ENCODE measurements at regions not wholly inside any gene's neighbourhood (a gene's known extent, or its start where the extent isn't known, plus 50 kb on each side); places are given as distances from the start of the nearest gene placed in this dataset.

DNA sequence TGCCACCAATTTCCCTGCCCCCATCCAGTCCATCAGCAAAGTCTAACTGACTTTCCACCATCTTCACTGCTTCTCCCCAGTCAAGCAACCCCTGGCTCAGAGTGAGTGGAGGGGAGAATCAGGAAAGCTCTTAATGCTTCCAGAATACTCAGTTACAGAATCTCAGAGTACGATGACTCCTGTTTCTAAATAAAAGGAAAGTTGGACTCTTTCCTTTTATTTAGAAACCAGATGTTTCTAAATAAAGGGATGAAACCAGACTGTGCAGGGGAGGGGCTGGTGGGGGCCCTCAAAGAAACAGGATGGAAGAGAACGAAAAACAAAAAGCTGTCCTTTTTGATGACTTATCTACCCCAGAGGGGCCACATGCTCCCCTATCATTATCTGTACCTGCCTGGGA lies 85.2 kb upstream of the PPM1J start:
- H3K4me1 Mint-ChIP-seq, result peaks cover 7 to 12% of the 10 kb centered on the region in 2 donors
- Histone ChIP-seq H3K36me3 (ENCODE audit: control insufficient read depth, insufficient read depth, low read length) (no peaks in the 10 kb centered on the region), H3K27me3 (ENCODE audit: control insufficient read depth, insufficient read depth, low read length) (peaks cover 2% of the 10 kb centered on the region), H3K27ac (ENCODE audit: low read length) (no peak overlapping the region), H3K4me1 (ENCODE audit: control insufficient read depth, insufficient read depth, low read length) (no peaks in the 10 kb centered on the region), H3K9me3 (ENCODE audit: control insufficient read depth, insufficient read depth, low read length) (no peaks in the 10 kb centered on the region), H3K4me3 (ENCODE audit: low read length) (no peak overlapping the region)
- H3K4me3 Mint-ChIP-seq, result no peak overlapping the region
- intact Hi-C loops (cut with micrococcal nuclease), result loop anchor here (10.0 kb wide), 2 partner anchors 295 to 405 kb away; partner anchors contain the start of genes CTTNBP2NL and WNT2B
- no peak for DNase-seq
- no peak for ATAC-seq
- no peaks in the 10 kb centered on the region for H3K9me3 Mint-ChIP-seq
- H3K27ac Mint-ChIP-seq, result no peak overlapping the region
- no peaks in the 10 kb centered on the region for H3K36me3 Mint-ChIP-seq
- peaks cover 0 to 7% of the 10 kb centered on the region in 2 donors for H3K27me3 Mint-ChIP-seq (ENCODE audit: low read depth in 2 of 2)
- no peak for TF ChIP-seq CTCF (IDR thresholded peaks at IDR 0.05)
- 82% methylated on average over 2 of the region's 2 CpGs for WGBS (ENCODE audit: insufficient coverage)

- peaks cover 4% of the 10 kb centered on the region for H3K4me1 ChIP-seq (ENCODE audit: control insufficient read depth, insufficient read depth, low read length)
- no peak overlapping the region for H3K4me3 ChIP-seq (ENCODE audit: low read length)
- H3K9me3 ChIP-seq (ENCODE audit: control insufficient read depth, insufficient read depth, low read length), result no peaks in the 10 kb centered on the region
- no peaks in the 10 kb centered on the region for H3K27me3 ChIP-seq (ENCODE audit: control insufficient read depth, insufficient read depth, low read length)
- Mint-ChIP-seq H3K27me3 (ENCODE audit: low read depth in 2 of 2) (no peaks in the 10 kb centered on the region), H3K4me1 (peaks cover 27 to 31% of the 10 kb centered on the region in 2 donors), H3K27ac (no peak overlapping the region), H3K9me3 (no peaks in the 10 kb centered on the region), H3K36me3 (no peaks in the 10 kb centered on the region), H3K4me3 (no peak overlapping the region)
- intact Hi-C loops (cut with micrococcal nuclease), result no loop called here
- no peak for TF ChIP-seq CTCF (IDR thresholded peaks at IDR 0.05)
- no peak overlapping the region for H3K27ac ChIP-seq (ENCODE audit: low read length)
- ATAC-seq (no peak), DNase-seq (no peak)
- no peaks in the 10 kb centered on the region for H3K36me3 ChIP-seq (ENCODE audit: control insufficient read depth, insufficient read depth, low read length)
- WGBS (ENCODE audit: insufficient coverage), result 89% methylated on average over 3 of the region's 3 CpGs
Observed at GRCh38 chr1:112798292-112798691, 83.2 kb upstream of the PPM1J start.

- H3K27ac Mint-ChIP-seq, result no peak overlapping the region
- no peak overlapping the region for H3K4me3 Mint-ChIP-seq
- WGBS (ENCODE audit: insufficient coverage), result 33% methylated on average over 1 of the region's 2 CpGs
Observed at GRCh38 chr1:112797224-112797623, 82.1 kb upstream of the PPM1J start.

More at GRCh38 chr1:112797224-112797623, 82.1 kb upstream of the PPM1J start:
- H3K9me3 Mint-ChIP-seq, result no peaks in the 10 kb centered on the region
- no peaks in the 10 kb centered on the region for H3K36me3 ChIP-seq (ENCODE audit: control insufficient read depth, insufficient read depth, low read length)
- H3K27ac ChIP-seq (ENCODE audit: low read length), result no peak overlapping the region
- ATAC-seq (no peak), DNase-seq (no peak)
- no peaks in the 10 kb centered on the region for H3K27me3 Mint-ChIP-seq (ENCODE audit: low read depth in 2 of 2)
- H3K4me1 ChIP-seq (ENCODE audit: control insufficient read depth, insufficient read depth, low read length), result peaks cover 4% of the 10 kb centered on the region
- no peaks in the 10 kb centered on the region for H3K9me3 ChIP-seq (ENCODE audit: control insufficient read depth, insufficient read depth, low read length)
- TF ChIP-seq CTCF (IDR thresholded peaks at IDR 0.05), result no peak
- H3K4me1 Mint-ChIP-seq, result peaks cover 30 to 35% of the 10 kb centered on the region in 2 donors
- H3K27me3 ChIP-seq (ENCODE audit: control insufficient read depth, insufficient read depth, low read length), result no peaks in the 10 kb centered on the region
- intact Hi-C loops (cut with micrococcal nuclease), result loop anchor here (2.0 kb wide), 1 partner anchor 80 kb away; no protein-coding TSS in a partner anchor
- no peaks in the 10 kb centered on the region for H3K36me3 Mint-ChIP-seq
- no peak overlapping the region for H3K4me3 ChIP-seq (ENCODE audit: low read length)

Measured in natural killer cell (primary cell).